Retinal pigment epithelial cell (primary cell): ENCODE measurements at regions not wholly inside any gene's neighbourhood (a gene's known extent, or its start where the extent isn't known, plus 50 kb on each side); places are given as distances from the start of the nearest gene placed in this dataset.

Experiments
- DNase-seq: peaks from one replicate; pipeline ENCODE4 v3.0.0-alpha.2; 2010; ENCODE audit warnings: low read depth
- H3K4me3 ChIP-seq: 2 replicates; pipeline ENCODE4 v1.5.1; 2011; ENCODE audit warnings: mild to moderate bottlenecking, low read length, control low read depth, moderate library complexity
- CTCF ChIP-seq: conservative IDR thresholded peaks from 2 replicates; pipeline ENCODE4 v1.5.1; 2011; ENCODE audit warnings: low read depth, low read length, control low read depth, inconsistent platforms

GRCh38 chr10:64286533-64286932, 765.3 kb downstream of the REEP3 start:
- DNase-seq = no peak
- TF ChIP-seq CTCF = no peak
- H3K4me3 ChIP-seq = no peak overlapping the region

GRCh38 chr10:64288404-64288803, 767.2 kb downstream of the REEP3 start:
- no peak for DNase-seq
- H3K4me3 ChIP-seq = no peak overlapping the region
- TF ChIP-seq CTCF = no peak

GRCh38 chr10:64303566-64303965, 782.4 kb downstream of the REEP3 start:
- DNase-seq = no peak
- no peak for TF ChIP-seq CTCF
- no peak overlapping the region for H3K4me3 ChIP-seq

DNA sequence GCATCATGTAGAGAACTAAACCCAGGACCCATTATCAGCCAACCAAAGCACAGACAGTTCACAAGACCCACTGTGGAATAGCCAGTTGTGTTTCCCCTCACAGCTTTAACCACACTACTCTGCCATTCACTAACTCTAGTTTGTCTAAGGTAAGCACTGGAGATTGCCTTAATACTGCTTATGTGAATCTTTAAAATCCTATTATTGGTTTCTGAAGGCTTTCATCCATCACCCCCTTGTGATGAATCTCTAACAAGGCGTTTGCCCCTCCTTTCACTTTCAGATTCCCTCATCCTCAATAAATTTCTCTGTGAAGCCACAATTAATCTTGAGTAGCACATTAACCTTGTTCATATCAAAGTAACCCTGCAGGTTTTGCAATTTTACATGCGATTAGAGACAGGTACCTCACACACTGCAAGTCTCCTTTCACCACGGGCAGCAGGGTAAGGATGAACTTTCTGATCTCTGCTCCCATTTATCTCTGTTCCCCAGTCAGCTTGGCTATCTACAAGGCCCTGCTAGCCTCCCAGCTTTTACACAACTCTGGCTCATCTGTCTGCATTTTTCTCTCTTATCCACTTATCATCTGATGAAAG, 785.6 kb downstream of the REEP3 start:
- DNase-seq = no peak
- no peak overlapping the region for H3K4me3 ChIP-seq
- no peak for TF ChIP-seq CTCF

GRCh38 chr10:64312876-64313275, 791.7 kb downstream of the REEP3 start:
- TF ChIP-seq CTCF = no peak
- no peak overlapping the region for H3K4me3 ChIP-seq
- DNase-seq = no peak

DNA sequence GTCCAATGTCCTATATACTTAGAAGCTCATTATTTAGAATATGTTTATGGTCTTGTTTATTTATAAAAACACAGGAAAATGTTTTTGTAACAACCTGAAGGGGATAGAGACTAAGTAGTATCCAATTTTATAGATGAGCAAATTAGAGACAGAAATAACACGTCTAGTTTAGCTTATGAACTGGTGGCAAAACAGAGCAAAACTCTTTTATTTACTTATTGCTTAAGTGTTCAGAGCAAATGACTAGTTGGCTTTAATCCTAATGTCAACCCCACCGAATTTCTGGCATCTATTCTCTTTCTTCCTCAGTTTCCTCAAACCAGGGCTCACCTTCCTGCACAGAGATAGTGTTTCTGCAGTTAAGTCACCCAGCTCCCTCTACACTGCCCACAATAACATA, 792.8 kb downstream of the REEP3 start:
- TF ChIP-seq CTCF = no peak
- DNase-seq = no peak
- H3K4me3 ChIP-seq = no peak overlapping the region

- no peak for TF ChIP-seq CTCF
- H3K4me3 ChIP-seq = no peak overlapping the region
Measured at GRCh38 chr10:64316416-64316815, 795.2 kb downstream of the REEP3 start.

More at GRCh38 chr10:64316416-64316815, 795.2 kb downstream of the REEP3 start:
- DNase-seq = no peak
